VCaP (cell line): ENCODE measurements at regions not wholly inside any gene's neighbourhood (a gene's known extent, or its start where the extent isn't known, plus 50 kb on each side); places are given as distances from the start of the nearest gene placed in this dataset.

Experiments used
- H3K27ac ChIP-seq: fragments of 450-650 bp; 2 replicates; pipeline ENCODE4 v1.5.1; 2017
- CTCF ChIP-seq: fragments of 450-650 bp; conservative IDR thresholded peaks from 2 replicates; pipeline ENCODE4 v1.5.1; 2017; ENCODE audit warnings: mild to moderate bottlenecking, moderate library complexity

DNA sequence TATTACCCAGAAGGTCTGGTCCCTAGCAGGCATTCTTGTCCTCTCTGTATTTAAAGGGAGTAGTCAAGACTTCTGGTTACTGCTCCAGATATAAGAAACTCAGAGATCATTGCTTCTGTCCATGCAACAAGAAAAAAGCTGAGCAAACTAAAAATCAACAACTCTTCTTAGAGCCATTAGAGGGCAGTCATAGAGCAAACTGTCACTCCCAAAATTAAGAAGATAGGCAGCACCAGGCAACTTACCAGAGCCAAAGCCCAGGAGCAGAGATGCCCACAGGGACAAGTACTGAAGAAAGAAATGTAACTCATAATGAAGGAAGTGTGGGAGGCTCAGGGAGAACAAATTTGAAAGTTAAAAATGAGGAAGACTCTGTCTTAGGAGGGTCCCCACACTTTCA, 472.9 kb upstream of the COBL start:
- H3K27ac ChIP-seq, result no peak overlapping the region
- TF ChIP-seq CTCF, result peak; percentile 84

DNA sequence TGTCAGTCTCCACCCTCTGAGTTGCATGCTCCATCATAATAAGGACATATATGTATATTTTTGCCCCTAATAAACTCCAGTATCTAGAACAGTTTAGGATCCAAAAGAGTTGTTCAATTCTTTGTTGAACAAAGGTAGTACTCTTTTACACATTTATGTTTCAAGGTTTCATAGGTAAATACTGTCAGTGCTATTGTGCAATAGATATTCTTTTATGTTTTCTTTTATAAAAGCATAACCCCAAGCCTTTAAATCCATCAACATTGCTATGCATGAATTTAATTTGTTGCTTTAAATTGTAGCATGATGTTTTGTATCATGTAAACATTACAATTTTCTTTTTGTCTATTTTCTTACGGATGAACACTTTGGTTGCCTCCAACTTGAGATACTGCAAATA, 469.7 kb upstream of the COBL start:
- H3K27ac ChIP-seq, result no peak overlapping the region
- TF ChIP-seq CTCF, result no peak

GRCh38 chr7:51785876-51786275, 469.3 kb upstream of the COBL start:
- TF ChIP-seq CTCF, result no peak

GRCh38 chr7:51785171-51785570, 468.6 kb upstream of the COBL start:
- no peak for TF ChIP-seq CTCF
- H3K27ac ChIP-seq, result no peak overlapping the region

More at GRCh38 chr7:51785876-51786275, 469.3 kb upstream of the COBL start:
- H3K27ac ChIP-seq, result no peak overlapping the region

DNA sequence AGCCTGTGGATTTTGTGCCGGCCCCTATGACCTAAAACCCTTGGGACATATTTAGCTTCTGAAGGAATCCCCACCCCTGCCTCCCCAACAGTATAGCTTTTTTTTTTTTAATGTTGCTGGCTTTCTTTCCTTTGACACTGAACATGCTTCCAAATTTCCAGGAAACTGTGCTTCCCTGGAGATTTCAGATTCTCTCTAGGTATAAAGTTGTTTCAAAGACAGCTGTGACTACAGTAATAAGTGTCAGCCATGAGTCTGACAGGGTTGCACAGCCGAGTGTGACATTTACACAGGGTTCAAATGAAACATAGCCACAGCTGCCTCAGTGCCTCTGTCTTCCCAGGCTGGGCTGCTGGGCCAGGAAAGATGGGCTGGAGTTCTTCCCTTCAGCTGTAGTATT, 466.6 kb upstream of the COBL start:
- TF ChIP-seq CTCF, result no peak
- no peak overlapping the region for H3K27ac ChIP-seq

- no peak for TF ChIP-seq CTCF
- H3K27ac ChIP-seq, result no peak overlapping the region
Observed at GRCh38 chr7:51778121-51778520, 461.5 kb upstream of the COBL start.

DNA sequence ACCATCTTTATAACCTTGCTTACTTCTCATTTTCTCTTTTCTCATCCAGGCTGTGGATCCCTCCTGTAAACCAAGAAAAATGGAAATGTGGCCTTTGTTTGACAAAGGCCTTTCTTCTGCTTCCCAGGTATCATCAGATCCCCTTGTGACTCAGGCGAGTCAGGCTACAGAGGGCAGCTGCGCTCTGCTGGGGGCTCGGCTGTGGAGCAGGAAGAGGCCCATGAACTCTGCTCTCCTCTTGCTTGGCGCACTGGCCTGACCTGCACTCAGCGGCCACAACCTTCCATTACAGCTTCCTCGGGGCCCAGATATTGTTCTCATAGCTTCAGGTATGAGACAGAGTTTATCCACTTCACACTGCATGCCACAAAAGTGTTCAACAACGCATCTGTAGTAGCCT, 457.6 kb upstream of the COBL start:
- H3K27ac ChIP-seq, result no peak overlapping the region
- no peak for TF ChIP-seq CTCF

DNA sequence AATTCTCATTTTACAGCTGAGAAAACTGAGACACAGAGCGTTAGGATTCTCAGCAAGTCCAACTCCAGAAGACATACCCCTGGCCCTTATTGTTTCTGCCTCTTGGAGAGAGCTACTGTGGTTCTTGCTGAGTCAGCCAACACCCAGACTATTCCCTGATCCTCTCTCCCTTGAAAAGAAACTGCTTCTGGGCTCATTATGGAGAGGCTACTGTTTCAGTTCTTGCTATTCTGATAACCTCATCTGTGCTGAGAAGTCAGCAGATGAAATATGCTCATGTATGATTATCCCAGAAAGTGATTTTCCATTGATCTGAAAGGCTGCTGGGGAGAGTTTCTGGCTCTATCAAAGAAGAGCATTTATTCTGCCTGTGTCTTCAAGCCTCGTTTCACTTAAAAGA, 455.6 kb upstream of the COBL start:
- no peak for TF ChIP-seq CTCF
- no peak overlapping the region for H3K27ac ChIP-seq
